SK-N-MC (cell line): ENCODE measurements at regions not wholly inside any gene's neighbourhood (a gene's known extent, or its start where the extent isn't known, plus 50 kb on each side); places are given as distances from the start of the nearest gene placed in this dataset.

Source experiments
- DNase-seq: peaks from one replicate; pipeline ENCODE4 v3.0.0-alpha.2; 2011; ENCODE audit warnings: low read depth, low spot score
- H3K27ac ChIP-seq: fragments of 200-600 bp; sonication (generic); 2 replicates; pipeline ENCODE4 v1.5.1; 2016; ENCODE audit warnings: mixed run types
- H3K36me3 ChIP-seq: fragments of 200-600 bp; sonication (generic); 2 replicates; pipeline ENCODE4 v1.6.1; 2017; ENCODE audit warnings: antibody characterized with exemption, low read length, mixed read lengths; ENCODE audit not compliant: insufficient read depth
- H3K4me3 ChIP-seq: fragments of 200-600 bp; sonication (generic); 2 replicates; pipeline ENCODE4 v1.5.1; 2016
- H3K9ac ChIP-seq: fragments of 200-600 bp; sonication (generic); 2 replicates; pipeline ENCODE4 v1.8.0; 2017; ENCODE audit warnings: mixed run types, mixed read lengths; ENCODE audit not compliant: insufficient read length
- H3K9me3 ChIP-seq: fragments of 200-600 bp; sonication (generic); 2 replicates; pipeline ENCODE4 v1.6.1; 2017; ENCODE audit warnings: low read depth, mild to moderate bottlenecking, antibody characterized with exemption, low read length, moderate library complexity, mixed read lengths
- EZH2 ChIP-seq: fragments of 200-600 bp; sonication (generic); IDR thresholded peaks from one replicate; pipeline ENCODE4 v1.6.1; 2017; ENCODE audit warnings: antibody characterized with exemption
- FOXP2 ChIP-seq: optimal IDR thresholded peaks from 2 replicates; pipeline ENCODE3; 2011; ENCODE audit warnings: mild to moderate bottlenecking, moderate library complexity; ENCODE audit not compliant: insufficient read depth; ENCODE audit errors: extremely low read length, control extremely low read depth
- POLR2AphosphoS5 ChIP-seq: IDR thresholded peaks from 2 replicates; pipeline ENCODE4 v1.6.1; 2012; ENCODE audit warnings: mild to moderate bottlenecking, low read depth, low read length, borderline replicate concordance

DNA sequence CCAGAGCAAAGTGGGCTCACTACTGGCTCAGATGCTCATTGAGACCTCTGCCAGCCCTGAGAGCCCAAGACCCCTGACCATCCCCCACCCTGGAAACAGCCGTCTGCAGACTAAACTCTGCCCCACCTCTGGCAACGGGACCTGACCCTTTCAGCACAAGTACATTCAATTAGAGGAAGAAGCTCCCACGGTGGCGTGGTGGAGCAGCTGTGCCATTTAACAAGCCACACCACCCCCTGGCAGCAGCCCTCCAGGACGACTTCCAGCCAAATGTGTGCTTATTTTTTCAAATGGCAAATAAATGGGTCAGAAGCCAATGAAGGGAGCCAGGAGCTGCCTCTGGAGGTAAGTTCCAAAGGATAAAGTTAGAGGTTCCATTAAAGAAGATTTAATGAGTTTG, 226.7 kb downstream of the NPHP4 start:
- no peak for TF ChIP-seq EZH2
- Histone ChIP-seq H3K9ac (no peak overlapping the region), H3K27ac (no peak overlapping the region), H3K4me3 (no peak overlapping the region), H3K36me3 (no peaks in the 10 kb centered on the region), H3K9me3 (no peaks in the 10 kb centered on the region)
- no peak for DNase-seq

DNA sequence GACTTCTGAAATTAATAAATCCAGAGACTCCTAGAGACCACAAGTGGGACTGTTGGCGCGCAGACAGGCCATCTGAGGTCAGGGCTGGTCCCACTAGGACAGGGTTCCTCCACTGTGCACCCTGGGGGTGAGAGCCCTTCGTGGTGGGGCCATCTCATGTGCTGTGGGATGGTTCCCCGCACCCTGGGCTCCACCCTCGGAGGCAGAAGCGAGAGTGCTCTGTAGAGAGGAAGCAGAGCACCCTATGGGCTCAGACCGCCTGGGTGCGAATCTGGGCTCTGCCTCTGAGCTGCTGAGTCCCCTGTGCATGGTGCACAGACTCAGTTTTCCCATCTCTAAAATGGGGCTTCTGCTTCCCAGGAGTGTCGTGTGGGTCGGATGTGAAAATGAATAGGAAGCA, 227.3 kb downstream of the NPHP4 start:
- TF ChIP-seq EZH2 (no peak), POLR2AphosphoS5 (no peak), FOXP2 (no peak)
- no peak overlapping the region for H3K9ac ChIP-seq
- no peak overlapping the region for H3K27ac ChIP-seq
- DNase-seq, result no peak
- no peak overlapping the region for H3K4me3 ChIP-seq
- H3K9me3 ChIP-seq, result no peaks in the 10 kb centered on the region
- H3K36me3 ChIP-seq, result no peaks in the 10 kb centered on the region

DNA sequence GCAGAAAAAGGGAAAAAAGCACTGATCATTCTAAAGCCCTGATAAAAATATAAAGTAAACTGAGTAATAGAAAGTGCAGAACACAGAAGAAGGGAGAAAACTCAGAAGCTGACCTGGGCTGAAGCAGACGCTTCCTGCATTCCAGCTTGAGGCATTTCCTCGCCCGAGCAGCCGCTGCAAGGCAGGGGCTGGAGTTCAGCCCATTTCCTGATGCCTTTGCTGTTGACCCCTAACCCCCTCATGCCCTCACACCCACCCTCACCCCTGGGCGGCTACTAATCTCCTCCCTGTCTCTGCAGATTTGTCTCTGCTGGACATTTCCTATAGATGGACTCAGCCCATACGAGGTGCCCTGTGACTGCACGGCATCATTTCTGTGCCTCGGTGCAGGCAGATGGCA, 227.8 kb downstream of the NPHP4 start:
- DNase-seq, result no peak
- Histone ChIP-seq H3K9ac (no peak overlapping the region), H3K4me3 (no peak overlapping the region), H3K9me3 (no peaks in the 10 kb centered on the region), H3K36me3 (no peaks in the 10 kb centered on the region), H3K27ac (no peak overlapping the region)
- TF ChIP-seq EZH2 (no peak), POLR2AphosphoS5 (no peak)

DNA sequence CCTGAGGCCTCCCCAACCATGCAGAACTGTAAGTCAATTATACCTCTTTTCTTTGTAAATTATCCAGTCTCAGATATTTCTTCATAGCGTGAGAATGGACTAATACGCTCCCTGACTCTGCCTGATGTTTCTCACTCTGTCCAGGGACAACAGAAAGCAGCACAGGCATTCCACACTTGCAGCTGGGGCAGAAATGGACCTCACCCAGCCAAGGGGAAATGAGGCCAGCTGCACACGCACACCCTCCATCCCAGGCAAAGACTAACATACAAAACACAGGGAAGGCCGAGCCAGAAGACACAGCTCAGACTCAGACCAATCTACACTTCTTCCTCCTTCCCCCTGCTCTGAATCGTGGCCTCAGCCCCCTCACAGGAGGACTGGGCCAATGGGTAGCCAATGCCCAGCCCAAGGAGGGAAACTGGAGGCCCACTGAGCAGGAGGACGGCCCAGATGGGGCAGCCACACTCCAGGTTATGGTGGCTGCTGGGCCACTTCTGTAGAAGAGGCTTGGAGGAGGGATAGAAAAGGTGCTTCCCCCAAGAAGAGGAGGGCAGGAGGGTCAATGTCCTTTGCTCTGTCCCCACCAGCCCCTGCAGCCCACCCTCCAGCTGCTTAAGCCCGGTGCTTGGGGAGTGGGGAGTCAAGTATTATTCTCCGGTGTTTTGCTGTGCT, 228.4 kb downstream of the NPHP4 start:
- H3K27ac ChIP-seq, result no peak overlapping the region
- no peak overlapping the region for H3K9ac ChIP-seq
- H3K9me3 ChIP-seq, result no peaks in the 10 kb centered on the region
- no peak overlapping the region for H3K4me3 ChIP-seq
- DNase-seq, result no peak
- TF ChIP-seq EZH2, result no peak
- no peak for TF ChIP-seq POLR2AphosphoS5
- no peak for TF ChIP-seq FOXP2
- H3K36me3 ChIP-seq, result no peaks in the 10 kb centered on the region

DNA sequence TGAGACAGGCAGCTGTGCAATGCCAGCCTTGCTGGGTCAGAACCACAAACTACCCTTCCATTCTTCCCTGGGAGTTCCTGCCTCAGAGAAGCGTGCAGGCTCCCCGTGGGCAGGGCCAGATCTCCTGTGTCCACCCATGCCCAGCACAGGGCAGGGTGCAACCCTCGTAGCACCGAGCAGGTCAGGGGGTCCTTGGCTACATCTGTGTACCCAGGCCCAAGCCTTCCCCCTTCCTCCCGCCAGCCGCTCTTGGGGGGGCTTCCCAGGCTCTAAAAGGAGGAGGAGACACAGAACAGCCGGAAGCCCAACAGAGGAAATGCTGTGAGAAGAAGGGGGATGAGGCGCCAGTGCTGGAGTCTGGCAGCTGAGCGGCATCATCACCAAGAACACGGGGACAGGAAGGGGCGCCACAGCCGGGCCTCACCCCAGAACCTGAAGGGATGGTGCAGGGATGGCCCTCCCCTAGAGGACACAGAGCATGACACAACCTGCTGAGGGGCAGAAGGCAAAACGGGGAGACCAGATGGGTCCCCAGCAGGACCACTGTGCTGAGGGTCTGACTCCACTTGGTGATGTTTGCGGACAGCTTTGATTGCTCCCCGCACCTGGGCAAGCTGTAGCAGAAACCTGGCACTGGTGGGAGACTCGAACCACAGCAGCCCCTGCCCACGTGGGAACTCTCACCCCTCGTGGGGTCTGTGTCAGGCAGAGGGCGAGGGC, 233.2 kb downstream of the NPHP4 start:
- H3K27ac ChIP-seq, result no peak overlapping the region
- H3K36me3 ChIP-seq, result no peaks in the 10 kb centered on the region
- TF ChIP-seq FOXP2 (no peak), POLR2AphosphoS5 (no peak), EZH2 (no peak)
- no peak overlapping the region for H3K9ac ChIP-seq
- H3K4me3 ChIP-seq, result no peak overlapping the region
- DNase-seq, result no peak
- H3K9me3 ChIP-seq, result no peaks in the 10 kb centered on the region

DNA sequence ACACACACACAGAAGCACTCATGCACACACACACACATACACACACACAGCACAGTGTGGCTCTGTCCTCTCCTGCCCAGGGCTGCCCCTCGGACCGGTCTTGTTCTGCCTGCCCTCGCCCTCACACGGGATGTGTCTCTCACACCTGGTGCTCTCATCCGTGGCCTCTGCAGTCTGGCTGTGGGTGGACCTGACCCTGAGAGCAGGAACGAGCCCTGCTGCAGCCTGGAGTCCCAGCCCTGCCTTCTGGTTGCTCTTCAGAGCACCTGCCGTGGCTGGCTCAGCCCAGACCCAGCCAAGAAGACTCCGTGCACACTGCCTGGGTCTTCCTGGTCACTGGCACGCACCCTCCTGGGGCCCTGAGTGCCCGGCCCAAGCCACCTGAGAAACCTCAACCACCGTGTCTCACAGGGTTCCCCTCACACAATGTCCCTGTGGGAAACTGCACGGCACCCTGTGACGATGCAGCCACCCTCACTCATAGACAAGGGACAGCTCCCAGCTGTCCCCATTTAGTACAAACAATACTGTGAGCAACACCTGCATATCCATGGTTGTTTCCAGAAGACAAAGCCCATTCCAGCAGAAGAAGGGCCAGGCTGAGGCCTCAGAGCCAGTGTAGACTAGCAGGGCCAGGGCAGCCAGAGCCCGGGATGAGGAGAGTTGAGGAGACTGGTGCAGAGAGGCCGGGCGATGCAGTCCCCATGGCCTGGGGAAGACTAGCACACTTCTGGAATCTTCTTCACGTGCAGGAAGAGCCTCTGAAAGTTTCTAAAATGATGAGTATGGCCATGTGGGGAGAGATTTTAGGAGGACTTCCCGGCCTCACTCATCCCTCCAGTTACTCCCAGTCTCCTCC, 234.0 kb downstream of the NPHP4 start:
- no peaks in the 10 kb centered on the region for H3K36me3 ChIP-seq
- no peak overlapping the region for H3K4me3 ChIP-seq
- no peak overlapping the region for H3K9ac ChIP-seq
- no peaks in the 10 kb centered on the region for H3K9me3 ChIP-seq
- no peak overlapping the region for H3K27ac ChIP-seq
- no peak for DNase-seq
- TF ChIP-seq EZH2 (no peak), POLR2AphosphoS5 (no peak), FOXP2 (no peak)

DNA sequence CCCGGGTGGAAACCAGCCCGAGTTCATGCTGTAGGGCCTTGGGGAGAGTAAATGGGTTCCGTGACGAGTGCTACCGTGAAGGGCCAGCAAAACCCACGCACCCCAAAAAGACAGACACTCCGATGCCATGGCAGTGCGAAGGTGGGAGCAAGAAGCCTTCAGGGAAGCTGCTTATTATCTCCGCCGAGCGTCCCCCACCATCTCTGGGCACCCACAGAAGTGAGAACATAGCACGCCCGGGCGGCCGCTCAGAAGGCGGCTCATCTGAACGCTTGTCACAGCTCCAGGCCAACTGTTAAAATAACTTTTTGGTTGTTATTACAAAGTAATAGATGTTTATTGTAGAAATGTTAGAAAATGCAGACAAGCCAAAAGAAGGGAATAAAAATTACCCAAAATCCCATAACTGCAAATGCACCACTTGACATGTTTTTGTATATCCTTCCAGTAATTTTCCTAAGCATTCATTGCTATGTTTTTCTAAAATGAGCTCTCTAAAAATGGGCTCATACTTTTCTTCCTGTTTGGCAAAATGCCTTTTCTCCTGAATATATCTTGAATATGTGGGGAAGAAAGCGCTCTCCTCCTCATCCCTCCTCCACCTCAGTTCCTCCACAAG, 234.9 kb downstream of the NPHP4 start:
- Histone ChIP-seq H3K9ac (no peak overlapping the region), H3K9me3 (no peaks in the 10 kb centered on the region), H3K4me3 (no peak overlapping the region), H3K27ac (no peak overlapping the region), H3K36me3 (no peaks in the 10 kb centered on the region)
- TF ChIP-seq POLR2AphosphoS5 (no peak), FOXP2 (no peak), EZH2 (no peak)
- DNase-seq, result no peak

DNA sequence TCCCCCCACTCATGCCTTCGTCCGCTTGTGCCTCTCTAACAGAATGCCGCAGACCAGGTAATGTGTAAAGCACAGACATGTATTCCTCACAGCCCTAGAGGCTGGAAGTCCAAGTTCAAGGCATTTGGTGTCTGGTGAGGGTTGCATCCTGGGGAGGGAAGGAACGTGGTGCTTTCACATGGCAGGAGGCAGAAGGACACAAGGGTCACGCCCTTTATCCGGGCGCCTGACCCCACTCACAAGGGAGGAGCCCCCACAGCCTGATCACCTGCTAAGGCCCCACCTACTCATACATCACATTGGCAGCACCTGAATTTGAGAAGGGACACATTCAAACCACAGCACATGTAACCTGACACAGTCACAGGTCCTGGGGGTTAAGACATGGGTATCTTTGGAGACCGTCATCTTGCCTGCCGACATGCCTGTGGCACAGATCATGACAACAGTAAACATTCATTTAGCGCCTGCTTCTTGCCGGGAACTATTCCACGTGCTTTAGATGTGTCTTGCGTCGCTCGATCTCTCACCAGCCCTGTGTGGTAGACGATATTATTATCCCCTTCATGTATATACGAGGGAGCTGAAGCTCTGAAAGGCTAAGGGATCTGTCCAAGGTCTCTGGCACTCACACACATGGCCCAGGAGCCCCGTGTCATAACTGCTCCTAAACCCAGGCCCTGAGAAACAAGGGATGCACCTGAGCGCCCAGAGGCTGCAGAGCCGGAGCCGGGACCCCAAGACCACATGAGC, 235.6 kb downstream of the NPHP4 start:
- Histone ChIP-seq H3K36me3 (no peaks in the 10 kb centered on the region), H3K27ac (no peak overlapping the region), H3K9me3 (no peaks in the 10 kb centered on the region), H3K9ac (no peak overlapping the region), H3K4me3 (no peak overlapping the region)
- no peak for DNase-seq
- TF ChIP-seq POLR2AphosphoS5 (no peak), EZH2 (no peak), FOXP2 (no peak)
